GM13976 (cell line): ENCODE measurements at regions not wholly inside any gene's neighbourhood (a gene's known extent, or its start where the extent isn't known, plus 50 kb on each side); places are given as distances from the start of the nearest gene placed in this dataset.

ENCODE experiments used
- DNase-seq: peaks from one replicate; pipeline ENCODE4 v3.0.0; 2012; ENCODE audit warnings: low spot score
- CTCF ChIP-seq: IDR thresholded peaks from 2 replicates; pipeline ENCODE4 v1.5.1; 2012; ENCODE audit warnings: borderline replicate concordance, mild to moderate bottlenecking; ENCODE audit not compliant: insufficient read depth; ENCODE audit errors: extremely low read depth, missing control alignments, control extremely low read depth
- in situ Hi-C: fragments of 300-500 bp; cut with MboI; formaldehyde crosslinking; loops from one replicate; pipeline ENCODE4 v1.12.0; 2022; ENCODE audit warnings: low sequenced_read_pairs, mixed read lengths, inconsistent platforms; ENCODE audit not compliant: unreplicated experiment

GRCh38 chr3:187430576-187430975 is 62.4 kb downstream of the RTP4 start:
- DNase-seq = no peak
- in situ Hi-C loops = no loop called here
- TF ChIP-seq CTCF = no peak
